Activated CD8-positive, alpha-beta memory T cell treated with anti-CD3 and anti-CD28 coated beads, Interleukin-2, amount 10 ng/mL, durations not matched to agents 7 days and 5 days (primary cell): ENCODE measurements at regions not wholly inside any gene's neighbourhood (a gene's known extent, or its start where the extent isn't known, plus 50 kb on each side); places are given as distances from the start of the nearest gene placed in this dataset.

Experiments
- ATAC-seq: fragments of 150-1000 bp; cut with Tn5 transposase; one replicate; pipeline ENCODE4 v1.10.0; 2021; ENCODE audit warnings: moderate library complexity
- CTCF ChIA-PET: fragments of 350-600 bp; sonication (Branson Sonifier 250); formaldehyde crosslinking; loops from one replicate; lab custom pipeline; 2021; ENCODE audit warnings: antibody characterized with exemption; lab: Charles Lee
- DNase-seq: peaks from one replicate; pipeline ENCODE4 v3.0.0-alpha.2; 2020
- H3K27ac Mint-ChIP-seq: one replicate; pipeline ENCODE4 v1.8.0; 2021; ENCODE audit warnings: mild to moderate bottlenecking, mixed read lengths
- H3K27me3 Mint-ChIP-seq: one replicate; pipeline ENCODE4 v1.8.0; 2021; ENCODE audit warnings: mixed read lengths
- H3K36me3 Mint-ChIP-seq: one replicate; pipeline ENCODE4 v1.8.0; 2021; ENCODE audit warnings: mild to moderate bottlenecking, mixed read lengths
- H3K4me1 Mint-ChIP-seq: one replicate; pipeline ENCODE4 v1.8.0; 2021; ENCODE audit warnings: mixed read lengths
- H3K4me3 Mint-ChIP-seq: one replicate; pipeline ENCODE4 v1.8.0; 2021; ENCODE audit warnings: mild to moderate bottlenecking, moderate library complexity, mixed read lengths
- H3K9me3 Mint-ChIP-seq: one replicate; pipeline ENCODE4 v1.8.0; 2022; ENCODE audit warnings: low read depth, mixed read lengths

DNA sequence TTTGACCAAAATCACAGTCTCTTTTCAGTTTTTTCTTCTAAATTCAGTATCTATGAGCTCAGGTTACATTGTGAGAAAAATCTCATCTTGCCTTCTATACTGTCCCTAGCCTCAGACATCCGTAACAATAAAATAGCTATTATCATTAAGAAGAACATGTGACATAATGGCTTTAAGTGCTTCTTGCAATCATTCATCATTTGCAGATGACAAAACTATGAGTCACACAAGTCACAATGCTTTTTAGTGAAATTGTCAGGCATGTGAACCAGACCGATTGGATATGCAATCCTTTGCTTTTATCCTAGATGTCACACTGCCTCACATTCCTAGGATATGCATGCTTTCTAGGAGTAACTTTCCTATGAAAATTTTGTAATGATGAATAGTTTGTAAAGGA lies 313.1 kb downstream of the SLC6A15 start:
- no peaks in the 10 kb centered on the region for H3K27me3 Mint-ChIP-seq
- H3K4me1 Mint-ChIP-seq, result no peaks in the 10 kb centered on the region
- peaks cover 11% of the 10 kb centered on the region for H3K9me3 Mint-ChIP-seq
- DNase-seq (no peak), ATAC-seq (no peak)
- CTCF ChIA-PET, result no interaction called here
- H3K36me3 Mint-ChIP-seq, result no peaks in the 10 kb centered on the region
- no peak overlapping the region for H3K27ac Mint-ChIP-seq
- no peak overlapping the region for H3K4me3 Mint-ChIP-seq

DNA sequence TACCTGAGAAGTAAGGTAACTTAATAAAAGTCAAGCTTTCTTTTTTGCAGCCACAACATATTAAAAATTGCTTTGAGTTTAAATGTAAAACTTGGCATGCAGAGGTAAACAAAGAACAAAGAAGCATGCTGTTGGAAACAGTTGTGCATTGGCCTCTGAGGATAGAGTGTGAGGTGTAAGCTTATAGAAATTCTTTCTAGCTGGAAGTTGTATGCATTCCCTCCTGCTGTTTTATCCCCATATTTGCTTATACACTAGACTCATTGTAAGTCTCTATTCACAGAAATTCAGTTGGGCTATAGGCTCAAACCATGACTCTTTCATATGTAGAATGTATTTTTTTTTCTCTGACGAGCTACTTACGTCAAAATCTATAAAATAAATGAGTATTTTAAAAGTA lies 316.3 kb downstream of the SLC6A15 start:
- CTCF ChIA-PET, result interaction anchor here (1.3 kb wide), 1 partner anchor 10 kb away, joined by 3 read pairs; no protein-coding TSS in a partner anchor
- Mint-ChIP-seq H3K4me3 (no peak overlapping the region), H3K4me1 (no peaks in the 10 kb centered on the region), H3K27me3 (no peaks in the 10 kb centered on the region), H3K27ac (no peak overlapping the region), H3K9me3 (peaks cover 10% of the 10 kb centered on the region), H3K36me3 (no peaks in the 10 kb centered on the region)
- ATAC-seq, result no peak
- no peak for DNase-seq

DNA sequence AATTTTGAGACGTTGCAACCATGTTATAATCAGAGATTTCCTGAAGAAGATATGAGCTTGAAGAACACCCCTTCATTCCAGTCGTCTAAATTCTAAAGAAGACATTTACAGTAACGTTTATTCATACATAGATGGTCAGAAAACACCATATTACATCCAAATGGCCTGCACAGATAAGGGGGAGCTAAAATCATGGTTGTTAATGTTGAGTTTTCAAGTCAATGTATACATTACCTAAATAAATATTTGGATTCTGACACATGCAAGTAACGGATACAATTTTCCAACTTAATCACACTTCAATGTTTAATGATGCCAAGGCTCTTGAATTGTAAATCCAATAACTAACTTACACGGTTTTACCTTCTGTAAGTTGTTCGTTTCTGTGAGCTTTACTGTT lies 318.4 kb downstream of the SLC6A15 start:
- Mint-ChIP-seq H3K9me3 (peaks cover 8% of the 10 kb centered on the region), H3K4me3 (no peak overlapping the region), H3K4me1 (no peaks in the 10 kb centered on the region), H3K27ac (no peak overlapping the region), H3K27me3 (no peaks in the 10 kb centered on the region), H3K36me3 (no peaks in the 10 kb centered on the region)
- ATAC-seq (no peak), DNase-seq (no peak)
- CTCF ChIA-PET, result no interaction called here

DNA sequence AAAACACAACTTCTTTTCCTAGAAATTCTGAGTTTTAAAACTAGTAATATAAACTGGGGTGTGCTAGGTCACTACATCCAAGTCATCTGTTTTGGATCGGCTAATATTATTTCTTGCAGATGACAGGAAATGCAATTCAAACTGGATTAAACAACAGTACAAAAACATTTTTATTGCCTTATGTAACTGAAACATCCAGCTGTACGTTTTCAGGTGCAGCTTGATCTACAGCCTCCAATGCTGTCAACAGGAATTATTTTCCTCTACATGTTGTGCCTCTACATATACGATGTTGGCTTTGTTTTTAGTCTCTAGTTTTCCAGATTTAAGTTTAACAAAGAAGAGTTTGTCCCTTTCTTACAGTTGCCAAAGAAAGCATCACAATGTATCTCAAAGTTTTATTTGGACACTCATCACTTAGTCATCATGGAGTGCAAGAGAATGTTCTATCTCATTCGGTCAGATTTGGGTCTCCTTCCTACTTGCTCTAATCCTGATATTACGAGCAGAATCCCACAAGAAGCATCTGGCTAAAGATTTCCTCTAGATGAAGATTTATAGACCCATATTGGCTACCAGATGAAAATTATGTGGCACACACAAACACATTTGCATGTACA lies 326.7 kb downstream of the SLC6A15 start:
- Mint-ChIP-seq H3K4me1 (no peaks in the 10 kb centered on the region), H3K27ac (no peak overlapping the region), H3K36me3 (no peaks in the 10 kb centered on the region), H3K9me3 (peaks cover 2% of the 10 kb centered on the region), H3K27me3 (no peaks in the 10 kb centered on the region), H3K4me3 (no peak overlapping the region)
- CTCF ChIA-PET, result interaction anchor here (0.9 kb wide), 1 partner anchor 10 kb away, joined by 3 read pairs; no protein-coding TSS in a partner anchor
- ATAC-seq (no peak), DNase-seq (no peak)

DNA sequence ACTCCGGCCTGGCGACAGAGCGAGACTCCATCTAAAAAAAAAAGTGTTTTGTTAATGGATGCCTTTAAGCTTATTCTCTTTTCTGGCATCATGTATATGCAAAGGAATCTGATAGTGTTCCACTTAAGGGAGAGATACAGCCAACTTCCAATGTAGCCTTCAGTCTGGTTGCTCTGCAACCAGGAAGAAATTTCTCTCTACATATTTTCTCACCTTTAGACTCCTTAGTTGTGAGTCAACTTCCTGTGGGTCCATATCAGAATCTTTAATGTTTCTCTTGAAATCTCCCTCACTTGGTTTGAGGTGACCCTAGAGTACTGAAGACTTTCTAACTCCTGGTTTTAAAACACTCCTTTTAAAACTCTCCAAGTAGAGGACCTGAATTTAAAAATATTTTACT lies 340.4 kb downstream of the SLC6A15 start:
- no peaks in the 10 kb centered on the region for H3K4me1 Mint-ChIP-seq
- H3K9me3 Mint-ChIP-seq, result peaks cover 2% of the 10 kb centered on the region
- ATAC-seq (no peak), DNase-seq (no peak)
- no peak overlapping the region for H3K4me3 Mint-ChIP-seq
- H3K27ac Mint-ChIP-seq, result no peak overlapping the region
- CTCF ChIA-PET, result no interaction called here
- H3K36me3 Mint-ChIP-seq, result no peaks in the 10 kb centered on the region
- no peaks in the 10 kb centered on the region for H3K27me3 Mint-ChIP-seq

DNA sequence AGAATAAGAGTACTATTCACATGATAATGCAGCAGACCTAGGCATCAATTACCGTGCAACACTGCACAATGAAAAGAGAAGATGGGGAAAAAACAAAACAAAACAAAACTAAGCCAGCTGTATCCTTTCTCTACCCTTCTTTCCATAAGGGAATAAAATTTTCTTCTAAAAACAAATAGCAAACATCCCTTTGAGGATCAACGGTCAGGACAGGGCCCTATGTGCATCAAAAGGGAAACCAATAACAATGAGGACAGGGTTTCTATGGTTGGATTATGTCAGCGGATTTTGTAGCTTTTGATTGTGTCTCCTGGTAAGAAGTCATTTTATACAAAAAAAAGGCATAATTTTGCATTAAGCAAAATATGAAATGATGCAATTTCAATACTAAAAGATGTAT lies 350.3 kb downstream of the SLC6A15 start:
- Mint-ChIP-seq H3K36me3 (no peaks in the 10 kb centered on the region), H3K27me3 (no peaks in the 10 kb centered on the region), H3K27ac (no peak overlapping the region), H3K4me3 (no peak overlapping the region), H3K9me3 (peaks cover 9% of the 10 kb centered on the region), H3K4me1 (no peaks in the 10 kb centered on the region)
- ATAC-seq (no peak), DNase-seq (no peak)
- CTCF ChIA-PET, result no interaction called here

DNA sequence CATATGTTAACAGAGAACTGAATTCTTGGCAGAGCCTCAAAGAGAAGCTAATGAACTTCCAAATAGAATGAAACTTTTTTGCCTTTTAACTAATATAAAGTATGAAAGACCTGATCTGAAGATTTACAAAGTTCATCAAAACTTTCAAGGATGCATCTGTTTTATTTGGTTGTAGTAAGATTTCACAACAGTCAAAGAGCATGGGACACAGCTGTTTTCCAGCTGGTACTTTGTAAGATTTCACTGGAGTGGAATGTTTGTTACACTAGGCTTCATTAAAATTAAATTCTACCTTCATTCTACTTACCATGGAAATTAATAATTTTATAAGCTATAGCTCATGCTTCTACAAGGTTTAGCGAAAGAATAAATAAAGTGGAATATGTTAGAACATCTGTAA lies 351.2 kb downstream of the SLC6A15 start:
- H3K27me3 Mint-ChIP-seq, result no peaks in the 10 kb centered on the region
- ATAC-seq, result no peak
- CTCF ChIA-PET, result no interaction called here

DNA sequence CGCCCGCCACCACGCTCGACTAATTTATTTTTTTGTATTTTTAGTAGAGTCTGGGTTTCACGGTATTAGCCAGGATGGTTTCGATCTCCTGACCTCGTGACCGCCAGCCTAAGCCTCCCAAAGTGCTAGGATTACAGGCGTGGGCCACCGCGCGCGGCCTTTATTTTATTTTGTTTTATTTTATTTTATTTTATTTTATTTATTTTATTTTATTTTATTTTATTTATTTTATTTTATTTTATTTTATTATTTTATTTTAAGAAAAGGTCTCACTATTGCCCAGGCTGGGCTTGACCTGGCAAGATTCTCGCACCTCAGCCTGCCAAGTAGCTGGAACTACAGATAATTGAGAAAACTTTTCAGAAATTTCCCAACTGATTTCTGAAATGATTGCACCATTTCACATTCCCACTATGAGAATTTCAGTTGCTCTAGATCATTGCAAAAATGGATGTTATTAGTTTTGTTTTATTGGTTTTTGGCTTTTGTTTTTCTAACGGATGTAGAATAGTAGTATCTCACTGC lies 358.3 kb downstream of the SLC6A15 start:
- ATAC-seq, result no peak

More for the DNA sequence above, 351.2 kb downstream of the SLC6A15 start:
- no peaks in the 10 kb centered on the region for H3K36me3 Mint-ChIP-seq
- H3K4me1 Mint-ChIP-seq, result no peaks in the 10 kb centered on the region
- no peak overlapping the region for H3K4me3 Mint-ChIP-seq
- peaks cover 9% of the 10 kb centered on the region for H3K9me3 Mint-ChIP-seq
- DNase-seq, result no peak
- no peak overlapping the region for H3K27ac Mint-ChIP-seq

DNA sequence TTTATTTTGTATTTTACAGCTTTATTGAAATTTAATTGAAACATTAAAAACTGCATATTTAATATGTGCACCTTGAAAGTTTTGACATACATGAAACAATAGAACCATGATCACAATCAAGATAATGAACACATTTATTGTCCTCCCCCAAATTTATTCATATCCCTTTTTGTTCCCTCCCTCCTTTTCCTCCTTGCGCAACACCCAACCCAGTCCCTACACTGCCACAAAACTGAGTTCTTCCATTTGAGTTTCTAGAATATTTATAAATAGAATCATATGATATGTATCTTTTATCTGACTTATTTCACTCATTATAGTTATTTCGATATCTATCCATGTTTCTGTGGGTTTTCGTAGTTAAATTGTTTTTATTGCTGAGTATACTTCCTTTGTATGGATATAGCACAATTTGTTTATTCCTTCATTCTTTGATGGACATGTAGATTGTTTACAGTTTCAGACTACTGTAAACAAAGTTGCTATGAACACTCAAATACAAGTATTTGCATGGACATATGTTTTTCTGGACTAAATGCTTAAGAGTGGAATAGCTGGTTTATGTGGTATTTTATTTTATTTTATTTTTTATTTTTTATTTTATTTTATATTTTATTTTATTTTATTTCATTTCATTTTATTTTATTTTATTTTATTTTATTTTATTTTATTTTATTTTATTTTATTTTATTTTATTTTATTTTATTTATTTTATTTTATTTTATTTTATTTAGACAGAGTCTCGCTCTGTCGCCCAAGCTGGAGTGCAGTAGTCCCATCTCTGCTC lies 359.1 kb downstream of the SLC6A15 start:
- CTCF ChIA-PET, result no interaction called here
- peaks cover 3% of the 10 kb centered on the region for H3K9me3 Mint-ChIP-seq
- H3K4me1 Mint-ChIP-seq, result no peaks in the 10 kb centered on the region
- no peaks in the 10 kb centered on the region for H3K36me3 Mint-ChIP-seq
- no peak for DNase-seq
- no peaks in the 10 kb centered on the region for H3K27me3 Mint-ChIP-seq
- ATAC-seq, result no peak
- H3K4me3 Mint-ChIP-seq, result no peak overlapping the region
- no peak overlapping the region for H3K27ac Mint-ChIP-seq

More for the DNA sequence above, 358.3 kb downstream of the SLC6A15 start:
- DNase-seq, result no peak
- CTCF ChIA-PET, result no interaction called here
- Mint-ChIP-seq H3K9me3 (peaks cover 3% of the 10 kb centered on the region), H3K27me3 (no peaks in the 10 kb centered on the region), H3K36me3 (no peaks in the 10 kb centered on the region), H3K4me1 (no peaks in the 10 kb centered on the region), H3K4me3 (no peak overlapping the region), H3K27ac (no peak overlapping the region)

DNA sequence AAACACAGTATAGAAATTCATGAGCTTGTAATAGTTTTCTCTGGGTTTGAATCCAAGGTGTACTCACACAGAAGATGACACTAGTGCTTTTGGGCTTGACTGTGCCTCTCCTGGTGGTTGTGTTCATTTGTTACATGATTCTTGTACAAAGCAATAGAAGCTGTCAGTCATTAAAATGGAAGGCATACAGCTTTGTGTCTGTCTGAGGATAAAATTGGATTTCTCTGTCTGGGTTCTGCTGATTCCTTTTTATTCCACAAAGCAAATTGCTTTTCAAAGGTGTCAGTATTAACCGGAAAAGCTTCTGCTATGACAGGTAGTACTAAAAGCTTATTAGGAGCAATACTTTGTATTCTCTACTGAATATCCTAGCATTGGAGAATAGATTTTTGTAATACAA lies 361.2 kb downstream of the SLC6A15 start:
- no peaks in the 10 kb centered on the region for H3K4me1 Mint-ChIP-seq
- H3K4me3 Mint-ChIP-seq, result no peak overlapping the region
- H3K27ac Mint-ChIP-seq, result no peak overlapping the region
- no peaks in the 10 kb centered on the region for H3K36me3 Mint-ChIP-seq
- ATAC-seq (no peak), DNase-seq (no peak)
- peaks cover 4% of the 10 kb centered on the region for H3K9me3 Mint-ChIP-seq
- H3K27me3 Mint-ChIP-seq, result no peaks in the 10 kb centered on the region
- CTCF ChIA-PET, result no interaction called here

DNA sequence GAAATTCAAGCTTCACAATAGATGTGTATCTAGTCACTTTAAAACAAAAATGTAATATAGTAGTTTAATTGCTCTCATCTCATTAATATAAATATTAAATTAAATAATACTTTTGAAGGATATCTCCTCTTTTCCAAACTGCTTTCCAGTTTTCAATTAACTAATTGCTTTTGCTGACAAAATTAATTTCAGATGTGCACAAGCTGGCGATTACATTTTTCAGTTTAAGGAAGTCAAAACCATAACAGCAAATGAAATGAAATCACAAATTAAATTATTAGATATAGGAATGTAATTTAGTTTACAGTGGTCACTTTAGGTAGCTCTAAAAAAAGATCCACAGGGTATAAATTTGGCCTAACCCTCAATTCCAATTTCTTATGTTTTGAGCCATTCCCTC lies 362.1 kb downstream of the SLC6A15 start:
- H3K27me3 Mint-ChIP-seq, result no peaks in the 10 kb centered on the region
- no peak overlapping the region for H3K27ac Mint-ChIP-seq
- ATAC-seq, result no peak
- DNase-seq, result no peak
- no peaks in the 10 kb centered on the region for H3K36me3 Mint-ChIP-seq
- H3K4me3 Mint-ChIP-seq, result no peak overlapping the region
- peaks cover 4% of the 10 kb centered on the region for H3K9me3 Mint-ChIP-seq
- no peaks in the 10 kb centered on the region for H3K4me1 Mint-ChIP-seq
- CTCF ChIA-PET, result no interaction called here

DNA sequence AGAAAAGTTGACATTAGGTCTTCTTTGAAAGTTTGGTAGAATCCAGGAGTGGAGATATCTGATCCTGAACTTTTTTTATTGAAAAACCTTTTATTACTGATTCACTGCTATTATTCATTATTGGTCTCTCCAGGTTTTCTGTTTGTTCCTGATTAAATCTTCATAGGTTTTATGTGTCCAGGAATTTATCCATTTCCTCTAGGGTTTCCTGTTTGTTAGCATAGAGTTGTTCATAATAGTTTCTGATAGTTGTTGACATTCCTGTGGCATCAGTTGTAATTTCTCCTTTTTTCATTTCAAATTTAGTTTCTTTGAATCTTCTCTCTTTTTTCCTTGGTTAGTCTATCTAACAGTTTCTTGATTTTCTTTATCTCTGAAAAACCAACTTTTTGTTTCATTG lies 370.3 kb downstream of the SLC6A15 start:
- no peak for DNase-seq
- ATAC-seq, result no peak
- H3K4me3 Mint-ChIP-seq, result no peak overlapping the region
- CTCF ChIA-PET, result no interaction called here
- no peaks in the 10 kb centered on the region for H3K4me1 Mint-ChIP-seq
- H3K27me3 Mint-ChIP-seq, result no peaks in the 10 kb centered on the region
- H3K9me3 Mint-ChIP-seq, result peaks cover 7% of the 10 kb centered on the region
- no peak overlapping the region for H3K27ac Mint-ChIP-seq
- no peaks in the 10 kb centered on the region for H3K36me3 Mint-ChIP-seq

DNA sequence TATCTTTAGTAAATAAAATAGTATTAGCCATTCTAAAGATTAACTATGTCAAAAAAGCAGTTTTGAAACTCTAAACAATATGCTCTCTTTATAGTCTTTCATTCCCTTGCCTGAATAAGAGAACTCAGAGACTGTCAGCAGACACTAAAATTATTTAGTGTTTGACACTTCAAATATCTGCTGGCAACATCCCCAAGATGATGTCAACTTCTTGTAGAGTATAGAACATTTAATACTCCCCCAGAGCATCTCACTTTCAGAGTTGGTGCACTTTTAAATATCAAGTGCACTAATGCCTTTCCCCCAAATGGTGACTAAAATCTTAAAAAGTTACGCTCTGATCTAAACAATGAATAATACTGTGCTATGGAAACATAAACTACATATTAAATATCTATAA lies 374.9 kb downstream of the SLC6A15 start:
- no peaks in the 10 kb centered on the region for H3K4me1 Mint-ChIP-seq
- no peak for ATAC-seq
- DNase-seq, result no peak
- peaks cover 6% of the 10 kb centered on the region for H3K9me3 Mint-ChIP-seq
- no peak overlapping the region for H3K4me3 Mint-ChIP-seq
- no peak overlapping the region for H3K27ac Mint-ChIP-seq
- CTCF ChIA-PET, result no interaction called here
- no peaks in the 10 kb centered on the region for H3K36me3 Mint-ChIP-seq
- no peaks in the 10 kb centered on the region for H3K27me3 Mint-ChIP-seq

DNA sequence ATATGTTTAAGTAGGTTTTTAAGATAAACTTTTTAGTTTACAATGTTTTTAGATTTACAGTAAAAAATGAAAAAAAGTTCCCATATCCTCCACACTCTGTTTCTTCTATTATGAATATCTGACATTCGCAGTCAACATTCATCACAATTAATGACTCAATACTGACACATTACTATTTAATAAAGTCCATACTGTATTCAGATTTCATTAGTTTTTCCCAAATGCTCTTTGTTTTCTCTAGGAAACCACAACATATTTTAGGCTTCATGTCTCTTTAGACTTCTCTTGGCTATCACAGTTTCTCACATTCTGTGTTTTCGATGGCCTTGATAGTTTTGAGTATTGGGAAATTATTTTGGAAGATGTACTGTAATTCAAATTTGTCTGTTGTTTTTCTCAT lies 399.8 kb downstream of the SLC6A15 start:
- H3K27me3 Mint-ChIP-seq, result no peaks in the 10 kb centered on the region
- no peaks in the 10 kb centered on the region for H3K36me3 Mint-ChIP-seq

More for the DNA sequence above, 399.8 kb downstream of the SLC6A15 start:
- no peak overlapping the region for H3K27ac Mint-ChIP-seq
- no peaks in the 10 kb centered on the region for H3K4me1 Mint-ChIP-seq
- CTCF ChIA-PET, result no interaction called here
- ATAC-seq (no peak), DNase-seq (no peak)
- no peaks in the 10 kb centered on the region for H3K9me3 Mint-ChIP-seq
- H3K4me3 Mint-ChIP-seq, result no peak overlapping the region
